Peyer's patch (tissue), 4 donors: ENCODE measurements at regions not wholly inside any gene's neighbourhood (a gene's known extent, or its start where the extent isn't known, plus 50 kb on each side); places are given as distances from the start of the nearest gene placed in this dataset.

Experiments used
- CTCF ChIP-seq, 6 experiments: fragments of 450-650 bp in 4 of 6; fragments of 200-600 bp in 2 of 6; sonication (generic) in 1 of 6; IDR thresholded peaks; one replicate each; pipeline ENCODE4 v1.5.1; 2017 to 2019; ENCODE audit warnings: antibody characterized with exemption in 6 of 6, mild to moderate bottlenecking in 3 of 6, moderate library complexity in 1 of 6
- POLR2A ChIP-seq, 2 donors: fragments of 450-650 bp; IDR thresholded peaks; one replicate each; pipeline ENCODE4 v1.5.1; 2017; ENCODE audit warnings: antibody characterized with exemption in 2 of 2, mild to moderate bottlenecking in 2 of 2, moderate library complexity in 2 of 2

- no peak for TF ChIP-seq CTCF (IDR thresholded peaks at IDR 0.05)
- TF ChIP-seq POLR2A (IDR thresholded peaks at IDR 0.05) = no peak
These were observed 730.6 kb downstream of the METTL15 start for GRCh38 chr11:28838741-28839140.
